D341Med (cell line): ENCODE measurements at regions not wholly inside any gene's neighbourhood (a gene's known extent, or its start where the extent isn't known, plus 50 kb on each side); places are given as distances from the start of the nearest gene placed in this dataset.
"Not testable (repeated sequence)": the region's sequence is repeated elsewhere in the genome, so short reads cannot be mapped to it uniquely, and the experiment has no call there.

ENCODE experiments used
- DNase-seq: peaks from one replicate; pipeline ENCODE4 v3.0.0; 2012; ENCODE audit warnings: low spot score

- DNase-seq, result no peak
Observed at GRCh38 chrX:125505207-125505606, 185.5 kb downstream of the TEX13C start.

GRCh38 chrX:125507119-125507518 lies 187.4 kb downstream of the TEX13C start:
- DNase-seq, result no peak

GRCh38 chrX:125520029-125520428 lies 200.4 kb downstream of the TEX13C start:
- DNase-seq, result no peak

GRCh38 chrX:125522752-125523151 lies 203.1 kb downstream of the TEX13C start:
- no peak for DNase-seq

- DNase-seq, result no peak
Observed at GRCh38 chrX:125532411-125533089, 212.9 kb downstream of the TEX13C start.

GRCh38 chrX:125533352-125533751 lies 213.7 kb downstream of the TEX13C start:
- no peak for DNase-seq

- DNase-seq, result no peak
Observed at GRCh38 chrX:125544031-125544660, 224.5 kb downstream of the TEX13C start.

- no peak for DNase-seq
Observed at GRCh38 chrX:125544856-125545255, 225.2 kb downstream of the TEX13C start.

GRCh38 chrX:125577479-125577878 lies 257.8 kb downstream of the TEX13C start:
- DNase-seq, result no peak

GRCh38 chrX:125604448-125604847 lies 284.8 kb downstream of the TEX13C start:
- no peak for DNase-seq

- DNase-seq, result no peak
Observed at GRCh38 chrX:125605145-125605544, 285.5 kb downstream of the TEX13C start.

- not testable (repeated sequence) for DNase-seq
Observed at GRCh38 chrX:125614591-125615343, 295.1 kb downstream of the TEX13C start.

GRCh38 chrX:125620715-125621587 lies 301.3 kb downstream of the TEX13C start:
- no peak for DNase-seq

- no peak for DNase-seq
Observed at GRCh38 chrX:125621588-125621927, 301.9 kb downstream of the TEX13C start.

GRCh38 chrX:125622899-125623298 lies 303.2 kb downstream of the TEX13C start:
- DNase-seq, result no peak

- no peak for DNase-seq
Observed at GRCh38 chrX:125627676-125628075, 308.0 kb downstream of the TEX13C start.

GRCh38 chrX:125628435-125628834 lies 308.8 kb downstream of the TEX13C start:
- DNase-seq, result no peak

- DNase-seq, result no peak
Observed at GRCh38 chrX:125641405-125641804, 321.7 kb downstream of the TEX13C start.

- DNase-seq, result no peak
Observed at GRCh38 chrX:125646195-125646594, 326.5 kb downstream of the TEX13C start.

- DNase-seq, result no peak
Observed at GRCh38 chrX:125651426-125651825, 331.8 kb downstream of the TEX13C start.

- DNase-seq, result no peak
Observed at GRCh38 chrX:125654501-125654900, 334.8 kb downstream of the TEX13C start.

GRCh38 chrX:125673758-125674157 lies 354.1 kb downstream of the TEX13C start:
- DNase-seq, result no peak
